B cell (primary cell): ENCODE measurements at regions not wholly inside any gene's neighbourhood (a gene's known extent, or its start where the extent isn't known, plus 50 kb on each side); places are given as distances from the start of the nearest gene placed in this dataset.
"Not testable (repeated sequence)": the region's sequence is repeated elsewhere in the genome, so short reads cannot be mapped to it uniquely, and the experiment has no call there.

ENCODE experiments used
- ATAC-seq: fragments of 200-7000 bp; cut with Tn5 transposase; one replicate; pipeline ENCODE4 v1.10.0; 2021; ENCODE audit warnings: low read depth, mild to moderate bottlenecking, moderate number of reproducible peaks, moderate library complexity
- CTCF ChIA-PET: fragments of 350-600 bp; sonication (Branson Sonifier 250); formaldehyde crosslinking; loops from one replicate; lab custom pipeline; 2021; ENCODE audit warnings: antibody characterized with exemption, inconsistent platforms; lab: Charles Lee
- POLR2A ChIA-PET: fragments of 350-600 bp; sonication (Branson Sonifier 250); formaldehyde crosslinking; loops from one replicate; lab custom pipeline; 2021; ENCODE audit warnings: antibody characterized with exemption; lab: Charles Lee
- DNase-seq: peaks from one replicate; pipeline ENCODE4 v3.0.0; 2013
- H2AFZ ChIP-seq: 2 replicates; pipeline ENCODE4 v1.6.1; 2012; ENCODE audit warnings: mild to moderate bottlenecking, low read depth, low read length; ENCODE audit not compliant: insufficient read depth, poor library complexity, severe bottlenecking
- H3K27ac ChIP-seq, 2 donors: 1 replicate in 1 of 2; 2 replicates in 1 of 2; pipeline ENCODE4 v1.5.1; 2012 to 2013; ENCODE audit warnings: low read length in 2 of 2, mild to moderate bottlenecking in 2 of 2, moderate library complexity in 1 of 2
- H3K27me3 ChIP-seq, 4 experiments: fragments of 200-600 bp in 1 of 4; sonication (generic) in 1 of 4; replicated peaks in 1 of 4; 1 replicate in 2 of 4; 2 replicates in 2 of 4; pipeline versions ENCODE4 v1.6.1 to v1.7.0; 2013 to 2016; ENCODE audit warnings: low read length in 3 of 4, mild to moderate bottlenecking in 2 of 4, mixed read lengths in 1 of 4, moderate library complexity in 1 of 4; ENCODE audit not compliant: insufficient read depth in 4 of 4, control insufficient read depth in 3 of 4; ENCODE audit errors: control extremely low read depth in 1 of 4
- H3K36me3 ChIP-seq, 2 experiments: replicated peaks in 1 of 2; 1 replicate in 1 of 2; 2 replicates in 1 of 2; pipeline versions ENCODE4 v1.6.1 to v1.7.1; 2013; ENCODE audit warnings: low read length in 1 of 2; ENCODE audit not compliant: insufficient read depth in 2 of 2, control insufficient read depth in 1 of 2; ENCODE audit errors: control extremely low read depth in 1 of 2, extremely low read depth in 1 of 2
- H3K4me1 ChIP-seq, 2 donors: fragments of 200-600 bp in 1 of 2; sonication (generic) in 1 of 2; 1 replicate in 1 of 2; 2 replicates in 1 of 2; pipeline versions ENCODE4 v1.5.1 to v1.6.1; 2013 to 2017; ENCODE audit warnings: low read length in 2 of 2; ENCODE audit not compliant: control insufficient read depth in 2 of 2, insufficient read depth in 2 of 2
- H3K4me2 ChIP-seq: replicated peaks from 2 replicates; pipeline ENCODE3; 2012; ENCODE audit warnings: mild to moderate bottlenecking, low read depth, low read length; ENCODE audit not compliant: poor library complexity, severe bottlenecking
- H3K4me3 ChIP-seq, 5 experiments: fragments of 200-600 bp in 1 of 5; sonication (generic) in 1 of 5; 1 replicate in 3 of 5; 2 replicates in 2 of 5; pipeline versions ENCODE4 v1.5.1 to v1.7.0; 2011 to 2016; ENCODE audit warnings: low read length in 4 of 5, mild to moderate bottlenecking in 4 of 5, low read depth in 2 of 5, control low read depth in 1 of 5, moderate library complexity in 1 of 5; ENCODE audit not compliant: insufficient read depth in 1 of 5; ENCODE audit errors: control extremely low read depth in 1 of 5, extremely low read depth in 1 of 5
- H3K79me2 ChIP-seq: fragments of 200-600 bp; sonication (generic); one replicate; pipeline ENCODE4 v1.6.0; 2016; ENCODE audit warnings: low read length; ENCODE audit not compliant: control insufficient read depth, insufficient read depth
- H3K9ac ChIP-seq: fragments of 200-600 bp; sonication (generic); 2 replicates; pipeline ENCODE4 v1.6.1; 2017; ENCODE audit warnings: mild to moderate bottlenecking, low read length, moderate library complexity
- H3K9me3 ChIP-seq, 3 donors: one replicate each; pipeline versions ENCODE4 v1.6.1 to v1.7.1; 2013; ENCODE audit warnings: low read length in 2 of 3; ENCODE audit not compliant: control insufficient read depth in 2 of 3, insufficient read depth in 1 of 3; ENCODE audit errors: control extremely low read depth in 1 of 3
- H4K20me1 ChIP-seq: 2 replicates; pipeline ENCODE4 v1.6.0; 2012; ENCODE audit warnings: mild to moderate bottlenecking, low read length; ENCODE audit not compliant: insufficient read depth, control insufficient read depth, poor library complexity, severe bottlenecking
- H3K27ac Mint-ChIP-seq: one replicate; pipeline ENCODE4 v1.8.0; 2021; ENCODE audit warnings: mixed read lengths
- H3K27me3 Mint-ChIP-seq: one replicate; pipeline ENCODE4 v1.8.0; 2021; ENCODE audit warnings: mixed read lengths
- H3K4me1 Mint-ChIP-seq: one replicate; pipeline ENCODE4 v1.8.0; 2021; ENCODE audit warnings: mixed read lengths
- H3K4me3 Mint-ChIP-seq: one replicate; pipeline ENCODE4 v1.8.0; 2021; ENCODE audit warnings: mixed read lengths
- H3K9me3 Mint-ChIP-seq: one replicate; pipeline ENCODE4 v1.8.0; 2022; ENCODE audit warnings: mixed read lengths; ENCODE audit not compliant: insufficient read depth
- CTCF ChIP-seq: fragments of 200-600 bp; IDR thresholded peaks from one replicate; pipeline ENCODE4 v1.8.0; 2022; ENCODE audit warnings: antibody characterized with exemption, mild to moderate bottlenecking
- EZH2 ChIP-seq: IDR thresholded peaks from 2 replicates; pipeline ENCODE4 v1.6.1; 2012; ENCODE audit warnings: borderline replicate concordance, low read depth, mild to moderate bottlenecking, moderate library complexity, low read length; ENCODE audit not compliant: insufficient read depth, poor library complexity, severe bottlenecking
- WGBS: methylation state at CpG from one replicate; pipeline ENCODE4 v1.1.5; 2013; ENCODE audit warnings: missing lambda C conversion rate; ENCODE audit not compliant: insufficient coverage; 5-methylcytosine and 5-hydroxymethylcytosine counted together
- intact Hi-C: fragments of 100-400 bp; cut with micrococcal nuclease; formaldehyde crosslinking; loops from one replicate; pipeline ENCODE4 v1.10.0; 2022

GRCh38 chr3:73999501-73999900, 374.8 kb upstream of the PDZRN3 start:
- ATAC-seq (no peak), DNase-seq (no peak)
- Histone ChIP-seq H3K4me2 (no peak overlapping the region), H3K4me1 (no peaks in the 10 kb centered on the region), H3K4me3 (no peak overlapping the region), H3K79me2 (no peaks in the 10 kb centered on the region), H2AFZ (no peak overlapping the region), H3K27ac (no peak overlapping the region), H3K9ac (no peak overlapping the region), H3K9me3 (peaks cover 0 to 6% (median 0%) of the 10 kb centered on the region in 3 donors), H3K27me3 (no peaks in the 10 kb centered on the region), H4K20me1 (no peaks in the 10 kb centered on the region), H3K36me3 (no peaks in the 10 kb centered on the region)
- POLR2A ChIA-PET: no interaction called here
- no peaks in the 10 kb centered on the region for H3K27me3 Mint-ChIP-seq
- TF ChIP-seq EZH2 (no peak), CTCF (no peak)
- no peak overlapping the region for H3K4me3 Mint-ChIP-seq
- H3K9me3 Mint-ChIP-seq: peaks cover 2% of the 10 kb centered on the region
- intact Hi-C loops: no loop called here
- H3K27ac Mint-ChIP-seq: no peak overlapping the region
- CTCF ChIA-PET: no interaction called here
- no peaks in the 10 kb centered on the region for H3K4me1 Mint-ChIP-seq
- WGBS: 100% methylated on average over 1 of the region's 1 CpG

GRCh38 chr3:73990691-73991090, 365.9 kb upstream of the PDZRN3 start:
- POLR2A ChIA-PET, H3K27me3 ChIP-seq, DNase-seq, H3K36me3 ChIP-seq, ATAC-seq, H3K4me2 ChIP-seq, H3K27ac Mint-ChIP-seq, CTCF ChIA-PET, H2AFZ ChIP-seq, H3K27me3 Mint-ChIP-seq, H3K4me3 ChIP-seq, H3K9me3 Mint-ChIP-seq, H4K20me1 ChIP-seq, H3K4me1 ChIP-seq, H3K79me2 ChIP-seq, H3K9me3 ChIP-seq, H3K4me1 Mint-ChIP-seq, H3K27ac ChIP-seq, H3K4me3 Mint-ChIP-seq, intact Hi-C loops, H3K9ac ChIP-seq: not testable (repeated sequence)
- whole genome bisulfite sequencing: 93% methylated on average over 15 of the region's 19 CpGs
